HEK293 (cell line): ENCODE measurements at regions not wholly inside any gene's neighbourhood (a gene's known extent, or its start where the extent isn't known, plus 50 kb on each side); places are given as distances from the start of the nearest gene placed in this dataset.

Experiments
- ELK4 ChIP-seq: IDR thresholded peaks from 2 replicates; pipeline ENCODE4 v1.6.1; 2011; ENCODE audit warnings: mild to moderate bottlenecking, low read depth, low read length, borderline replicate concordance
- GFI1B ChIP-seq: fragments of 450-650 bp; formaldehyde crosslinking; IDR thresholded peaks from 2 replicates; pipeline ENCODE4 v1.5.1; 2016; ENCODE audit warnings: missing biosample characterization, missing genetic modification characterization
- KLF17 ChIP-seq: fragments of 450-650 bp; formaldehyde crosslinking; IDR thresholded peaks from 2 replicates; pipeline ENCODE4 v1.5.1; 2016; ENCODE audit warnings: missing biosample characterization, missing genetic modification characterization
- KLF9 ChIP-seq: fragments of 450-650 bp; formaldehyde crosslinking; IDR thresholded peaks from 2 replicates; pipeline ENCODE4 v1.5.1; 2016; ENCODE audit warnings: missing biosample characterization, missing genetic modification characterization, low read depth
- MEIS1 ChIP-seq: sonication (generic); formaldehyde crosslinking; IDR thresholded peaks from 2 replicates; pipeline ENCODE4 v1.8.1; 2022; ENCODE audit warnings: missing genetic modification reagents, mild to moderate bottlenecking, borderline replicate concordance
- RBAK ChIP-seq: fragments of 450-650 bp; formaldehyde crosslinking; IDR thresholded peaks from 2 replicates; pipeline ENCODE4 v1.5.1; 2016; ENCODE audit warnings: missing biosample characterization, missing genetic modification characterization
- SCRT2 ChIP-seq: fragments of 450-650 bp; formaldehyde crosslinking; IDR thresholded peaks from 2 replicates; pipeline ENCODE4 v1.5.1; 2016; ENCODE audit warnings: missing biosample characterization, missing genetic modification characterization
- TSHZ1 ChIP-seq: fragments of 450-650 bp; formaldehyde crosslinking; IDR thresholded peaks from 2 replicates; pipeline ENCODE4 v1.5.1; 2016; ENCODE audit warnings: missing biosample characterization, missing genetic modification characterization, borderline replicate concordance
- YY2 ChIP-seq: fragments of 450-650 bp; formaldehyde crosslinking; IDR thresholded peaks from 2 replicates; pipeline ENCODE4 v1.5.1; 2016; ENCODE audit warnings: missing biosample characterization, missing genetic modification characterization
- ZNF132 ChIP-seq: fragments of 450-650 bp; formaldehyde crosslinking; IDR thresholded peaks from 2 replicates; pipeline ENCODE4 v1.5.1; 2017; ENCODE audit warnings: missing biosample characterization, missing genetic modification characterization, borderline replicate concordance
- ZNF157 ChIP-seq: fragments of 450-650 bp; formaldehyde crosslinking; IDR thresholded peaks from 2 replicates; pipeline ENCODE4 v1.5.1; 2016; ENCODE audit warnings: missing biosample characterization, missing genetic modification characterization
- ZNF18 ChIP-seq: fragments of 450-650 bp; formaldehyde crosslinking; IDR thresholded peaks from 2 replicates; pipeline ENCODE4 v1.5.1; 2016; ENCODE audit warnings: missing biosample characterization, missing genetic modification characterization
- ZNF274 ChIP-seq, 2 experiments: fragments of 200-500 bp in 1 of 2; fragments of 450-650 bp in 1 of 2; sonication (Bioruptor generic) in 1 of 2; formaldehyde crosslinking in 1 of 2; IDR thresholded peaks; 2 replicates each; pipeline versions ENCODE4 v1.5.1 to v1.6.1; 2014 to 2016; ENCODE audit warnings: borderline replicate concordance in 1 of 2, inconsistent platforms in 1 of 2, low read length in 1 of 2, missing biosample characterization in 1 of 2, missing genetic modification characterization in 1 of 2
- ZNF280D ChIP-seq: fragments of 450-650 bp; formaldehyde crosslinking; IDR thresholded peaks from 2 replicates; pipeline ENCODE4 v1.5.1; 2016; ENCODE audit warnings: missing biosample characterization, missing genetic modification characterization
- ZNF350 ChIP-seq: fragments of 450-650 bp; formaldehyde crosslinking; IDR thresholded peaks from 2 replicates; pipeline ENCODE4 v1.5.0; 2017; ENCODE audit warnings: missing biosample characterization, mild to moderate bottlenecking, missing genetic modification characterization
- ZNF391 ChIP-seq: fragments of 450-650 bp; formaldehyde crosslinking; IDR thresholded peaks from 2 replicates; pipeline ENCODE4 v1.5.1; 2016; ENCODE audit warnings: low read depth, missing biosample characterization, missing genetic modification characterization, borderline replicate concordance
- ZNF394 ChIP-seq: fragments of 450-650 bp; formaldehyde crosslinking; IDR thresholded peaks from 2 replicates; pipeline ENCODE4 v1.5.1; 2016; ENCODE audit warnings: missing biosample characterization, missing genetic modification characterization, mild to moderate bottlenecking, moderate library complexity, borderline replicate concordance
- ZNF473 ChIP-seq: fragments of 450-650 bp; formaldehyde crosslinking; IDR thresholded peaks from 2 replicates; pipeline ENCODE4 v1.5.1; 2017; ENCODE audit warnings: missing biosample characterization, missing genetic modification characterization
- ZNF501 ChIP-seq: fragments of 450-650 bp; formaldehyde crosslinking; IDR thresholded peaks from 2 replicates; pipeline ENCODE4 v1.5.1; 2016; ENCODE audit warnings: missing biosample characterization, missing genetic modification characterization
- ZNF529 ChIP-seq: fragments of 450-650 bp; formaldehyde crosslinking; IDR thresholded peaks from 2 replicates; pipeline ENCODE4 v1.5.1; 2017; ENCODE audit warnings: missing genetic modification characterization, missing biosample characterization; ENCODE audit not compliant: insufficient replicate concordance
- ZNF621 ChIP-seq: fragments of 450-650 bp; formaldehyde crosslinking; IDR thresholded peaks from 2 replicates; pipeline ENCODE4 v1.5.1; 2017; ENCODE audit warnings: missing biosample characterization, missing genetic modification characterization
- ZNF623 ChIP-seq: fragments of 450-650 bp; formaldehyde crosslinking; IDR thresholded peaks from 2 replicates; pipeline ENCODE4 v1.5.1; 2016; ENCODE audit warnings: missing biosample characterization, missing genetic modification characterization
- ZNF707 ChIP-seq: fragments of 450-650 bp; formaldehyde crosslinking; IDR thresholded peaks from 2 replicates; pipeline ENCODE4 v1.5.1; 2016; ENCODE audit warnings: missing biosample characterization, missing genetic modification characterization
- ZNF747 ChIP-seq: fragments of 450-650 bp; formaldehyde crosslinking; IDR thresholded peaks from 2 replicates; pipeline ENCODE4 v1.5.1; 2016; ENCODE audit warnings: missing biosample characterization, missing genetic modification characterization
- ZNF776 ChIP-seq: fragments of 450-650 bp; formaldehyde crosslinking; IDR thresholded peaks from 2 replicates; pipeline ENCODE4 v1.5.0; 2017; ENCODE audit warnings: missing biosample characterization, missing genetic modification characterization, borderline replicate concordance
- ZNF785 ChIP-seq: fragments of 450-650 bp; formaldehyde crosslinking; IDR thresholded peaks from 2 replicates; pipeline ENCODE4 v1.5.1; 2016; ENCODE audit warnings: missing biosample characterization, missing genetic modification characterization
- ZNF830 ChIP-seq: fragments of 450-650 bp; IDR thresholded peaks from 2 replicates; pipeline ENCODE4 v1.5.0; 2018; ENCODE audit warnings: missing biosample characterization, missing genetic modification characterization, low read depth, mild to moderate bottlenecking, moderate library complexity
- ZSCAN23 ChIP-seq: fragments of 450-650 bp; formaldehyde crosslinking; IDR thresholded peaks from 2 replicates; pipeline ENCODE4 v1.5.1; 2016; ENCODE audit warnings: missing biosample characterization, missing genetic modification characterization
- ZSCAN5A ChIP-seq: fragments of 450-650 bp; formaldehyde crosslinking; IDR thresholded peaks from 2 replicates; pipeline ENCODE4 v1.5.1; 2016; ENCODE audit warnings: missing biosample characterization, missing genetic modification characterization

- TF ChIP-seq KLF9 (tag by site-specific recombination) (no peak), ZNF350 (tag by site-specific recombination) (no peak), ZNF747 (tag by site-specific recombination) (no peak), YY2 (tag by site-specific recombination) (no peak), ZNF501 (tag by site-specific recombination) (0 out of 2 replicates have a peak, but pooled peaks have one; percentile 38), ZNF621 (tag by site-specific recombination) (no peak), ZNF707 (tag by site-specific recombination) (no peak), RBAK (tag by site-specific recombination) (no peak), ZSCAN23 (tag by site-specific recombination) (peak; percentile 62), ZNF18 (tag by site-specific recombination) (peak; percentile 44), ELK4 (no peak), ZNF830 (tag by site-specific recombination) (no peak), ZNF473 (no peak), ZNF776 (tag by site-specific recombination) (no peak), ZNF280D (tag by site-specific recombination) (no peak), ZNF132 (tag by site-specific recombination) (no peak), ZNF274 (IDR thresholded peaks at IDR 0.05; ENCODE audit: low read length) (no peak), ZNF274 (tag by site-specific recombination; IDR thresholded peaks at IDR 0.05; ENCODE audit: borderline replicate concordance) (no peak), KLF17 (tag by site-specific recombination) (no peak), GFI1B (tag by site-specific recombination) (peak; percentile 90), ZNF623 (no peak), ZSCAN5A (tag by site-specific recombination) (no peak), ZNF785 (tag by site-specific recombination) (no peak), TSHZ1 (peak; percentile 58; the same call in 1 of the 2 replicates), ZNF157 (tag by site-specific recombination) (no peak), ZNF391 (tag by site-specific recombination) (no peak), ZNF394 (peak; percentile 39; the same call in 1 of the 2 replicates), SCRT2 (tag by site-specific recombination) (no peak), MEIS1 (no peak), ZNF529 (no peak)
Measured at GRCh38 chr6:93183531-93183972, 235.8 kb downstream of the EPHA7 start (continued).
